IMR-90 (cell line): ENCODE measurements at regions not wholly inside any gene's neighbourhood (a gene's known extent, or its start where the extent isn't known, plus 50 kb on each side); places are given as distances from the start of the nearest gene placed in this dataset.

ENCODE experiments used
- ATAC-seq: fragments of 200-7000 bp; cut with Tn5 transposase; 2 replicates; pipeline ENCODE4 v1.9.1; 2020; ENCODE audit warnings: low read depth, mild to moderate bottlenecking, moderate library complexity
- BruUV-seq: library from RNA; stranded (reverse); fragments of 400-500 nt; replicated peaks from 2 replicates; lab custom pipeline; 2021; lab: Mats Ljungman, UMichigan
- CTCF ChIA-PET: fragments of 300-600 bp; formaldehyde crosslinking; extraction: SDS; loops from one replicate; lab custom pipeline; 2021; ENCODE audit warnings: antibody characterized with exemption; lab: Yijun Ruan, JAX
- POLR2A ChIA-PET: fragments of 300-600 bp; sonication (Branson Sonifier 250); formaldehyde crosslinking; loops from one replicate; lab custom pipeline; 2022; ENCODE audit warnings: antibody characterized with exemption; ENCODE audit not compliant: unreplicated experiment; lab: Charles Lee
- DNase-seq: peaks from one replicate; pipeline ENCODE4 v3.0.0; 2013
- H2AFZ ChIP-seq: replicated peaks from 2 replicates; pipeline ENCODE3; 2013; ENCODE audit warnings: low read length, mild to moderate bottlenecking; ENCODE audit not compliant: poor library complexity
- H2AK5ac ChIP-seq: 2 replicates; pipeline ENCODE4 v1.6.1; 2013; ENCODE audit warnings: low read depth, low read length, inconsistent platforms
- H2AK9ac ChIP-seq: replicated peaks from 2 replicates; pipeline ENCODE3; 2013; ENCODE audit warnings: mild to moderate bottlenecking, low read depth, low read length, moderate library complexity; ENCODE audit not compliant: poor library complexity
- H2BK120ac ChIP-seq: 2 replicates; pipeline ENCODE4 v1.6.1; 2013; ENCODE audit warnings: low read depth, low read length, inconsistent platforms
- H2BK15ac ChIP-seq: 3 replicates; pipeline ENCODE4 v1.6.1; 2013; ENCODE audit warnings: low read depth, low read length, inconsistent platforms
- H2BK20ac ChIP-seq: 2 replicates; pipeline ENCODE4 v1.6.1; 2013; ENCODE audit warnings: low read depth, mild to moderate bottlenecking, inconsistent platforms, low read length, moderate library complexity
- H2BK5ac ChIP-seq: 2 replicates; pipeline ENCODE4 v1.6.1; 2013; ENCODE audit warnings: mild to moderate bottlenecking, low read depth, low read length, inconsistent platforms; ENCODE audit not compliant: poor library complexity, severe bottlenecking
- H3K14ac ChIP-seq: replicated peaks from 2 replicates; pipeline ENCODE4 v1.6.1; 2013; ENCODE audit warnings: low read depth, low read length, inconsistent platforms
- H3K18ac ChIP-seq: 2 replicates; pipeline ENCODE4 v1.6.1; 2013; ENCODE audit warnings: low read depth, low read length, control low read depth
- H3K23ac ChIP-seq: 2 replicates; pipeline ENCODE4 v1.6.1; 2013; ENCODE audit warnings: low read depth, low read length, inconsistent platforms
- H3K27ac ChIP-seq: 2 replicates; pipeline ENCODE4 v1.5.1; 2013; ENCODE audit warnings: mild to moderate bottlenecking, control low read depth, low read length; ENCODE audit not compliant: insufficient read depth
- H3K27me3 ChIP-seq: 2 replicates; pipeline ENCODE4 v1.6.1; 2013; ENCODE audit warnings: low read length; ENCODE audit not compliant: control insufficient read depth, insufficient read depth
- H3K36me3 ChIP-seq: 2 replicates; pipeline ENCODE4 v1.6.1; 2013; ENCODE audit warnings: low read length, mixed read lengths; ENCODE audit not compliant: control insufficient read depth, insufficient read depth
- H3K4ac ChIP-seq: 2 replicates; pipeline ENCODE4 v1.6.1; 2013; ENCODE audit warnings: low read depth, low read length, inconsistent platforms
- H3K4me1 ChIP-seq: 2 replicates; pipeline ENCODE4 v1.6.1; 2013; ENCODE audit warnings: low read length, mixed read lengths; ENCODE audit not compliant: control insufficient read depth, insufficient read depth
- H3K4me2 ChIP-seq: 2 replicates; pipeline ENCODE4 v1.6.1; 2013; ENCODE audit warnings: low read depth, mild to moderate bottlenecking, control low read depth, low read length, moderate library complexity
- H3K4me3 ChIP-seq: 2 replicates; pipeline ENCODE4 v1.5.1; 2013; ENCODE audit warnings: low read depth, mild to moderate bottlenecking, control low read depth, low read length, moderate library complexity; ENCODE audit not compliant: insufficient read depth
- H3K56ac ChIP-seq: 2 replicates; pipeline ENCODE4 v1.6.1; 2013; ENCODE audit warnings: low read length, inconsistent platforms; ENCODE audit not compliant: insufficient read depth; ENCODE audit errors: extremely low read depth
- H3K79me1 ChIP-seq, 2 experiments: 2 replicates each; pipeline ENCODE4 v1.6.1; 2013; ENCODE audit warnings: low read length in 2 of 2, inconsistent platforms in 1 of 2, low read depth in 1 of 2
- H3K9ac ChIP-seq: 2 replicates; pipeline ENCODE4 v1.6.1; 2013; ENCODE audit warnings: low read depth, low read length, control low read depth
- H3K9me1 ChIP-seq: 2 replicates; pipeline ENCODE4 v1.6.1; 2013; ENCODE audit warnings: low read length, inconsistent platforms; ENCODE audit not compliant: insufficient read depth
- H3K9me3 ChIP-seq: 2 replicates; pipeline ENCODE4 v1.6.1; 2013; ENCODE audit warnings: low read length; ENCODE audit not compliant: control insufficient read depth, insufficient read depth
- H4K20me1 ChIP-seq: 2 replicates; pipeline ENCODE4 v1.6.1; 2013; ENCODE audit warnings: low read length, inconsistent platforms; ENCODE audit not compliant: insufficient read depth
- H4K5ac ChIP-seq: 2 replicates; pipeline ENCODE4 v1.6.1; 2013; ENCODE audit warnings: mild to moderate bottlenecking, low read depth, low read length, control low read depth
- H4K8ac ChIP-seq, 2 experiments: 2 replicates each; pipeline ENCODE4 v1.6.1; 2013; ENCODE audit warnings: low read depth in 2 of 2, low read length in 2 of 2, control low read depth in 1 of 2, inconsistent platforms in 1 of 2
- H4K91ac ChIP-seq: 2 replicates; pipeline ENCODE4 v1.6.1; 2013; ENCODE audit warnings: low read depth, low read length, inconsistent platforms; ENCODE audit not compliant: insufficient read depth
- CHD1 ChIP-seq: IDR thresholded peaks from 2 replicates; pipeline ENCODE4 v1.6.1; 2012; ENCODE audit warnings: low read depth, low read length, improper control_type of control experiment
- CTCF ChIP-seq: conservative IDR thresholded peaks from 2 replicates; pipeline ENCODE4 v1.5.1; 2012; ENCODE audit warnings: mild to moderate bottlenecking, low read depth, low read length, improper control_type of control experiment
- ELK1 ChIP-seq: fragments of 150-350 bp; IDR thresholded peaks from 2 replicates; pipeline ENCODE4 v1.6.1; 2016; ENCODE audit warnings: low read depth, mild to moderate bottlenecking, low read length, moderate library complexity, borderline replicate concordance
- FOS ChIP-seq: fragments of 150-350 bp; IDR thresholded peaks from 2 replicates; pipeline ENCODE4 v1.6.1; 2016; ENCODE audit warnings: low read depth, low read length
- MAZ ChIP-seq: IDR thresholded peaks from 2 replicates; pipeline ENCODE4 v1.6.1; 2012; ENCODE audit warnings: low read depth, mild to moderate bottlenecking, low read length, improper control_type of control experiment, moderate library complexity, borderline replicate concordance
- NFE2L2 ChIP-seq: fragments of 150-350 bp; IDR thresholded peaks from 2 replicates; pipeline ENCODE4 v1.6.1; 2016; ENCODE audit warnings: low read depth, mild to moderate bottlenecking, low read length
- POLR2A ChIP-seq: IDR thresholded peaks from 2 replicates; pipeline ENCODE4 v1.6.1; 2012; ENCODE audit warnings: mild to moderate bottlenecking, low read depth, low read length
- RCOR1 ChIP-seq: IDR thresholded peaks from 2 replicates; pipeline ENCODE4 v1.6.1; 2012; ENCODE audit warnings: mild to moderate bottlenecking, low read length, improper control_type of control experiment; ENCODE audit not compliant: insufficient replicate concordance
- SMC3 ChIP-seq: fragments of 150-350 bp; IDR thresholded peaks from 2 replicates; pipeline ENCODE4 v1.6.1; 2016; ENCODE audit warnings: low read depth, mild to moderate bottlenecking, antibody characterized with exemption, low read length, moderate library complexity
- USF2 ChIP-seq: fragments of 150-350 bp; IDR thresholded peaks from 2 replicates; pipeline ENCODE4 v1.6.1; 2017; ENCODE audit warnings: mild to moderate bottlenecking, antibody characterized with exemption, low read length, low read depth
- WGBS, 2 experiments: methylation state at CpG; one replicate each; pipeline versions ENCODE4 v1.1.5 to v1.1.7; 2013; ENCODE audit warnings: missing lambda C conversion rate in 2 of 2; ENCODE audit not compliant: insufficient read length in 1 of 2; ENCODE audit errors: extremely low coverage in 2 of 2; 5-methylcytosine and 5-hydroxymethylcytosine counted together
- dilution Hi-C: fragments of 300-500 bp; cut with HindIII; formaldehyde crosslinking; loops from one replicate; pipeline ENCODE4 v1.14.3; 2018; ENCODE audit warnings: low sequenced_read_pairs; ENCODE audit not compliant: unreplicated experiment
- in situ Hi-C: fragments of 300-500 bp; cut with MboI; formaldehyde crosslinking; loops from 3 replicates; pipeline ENCODE4 v1.14.3; 2019; ENCODE audit warnings: low sequenced_read_pairs, inconsistent platforms, mixed read lengths
- intact Hi-C: fragments of 100-400 bp; cut with micrococcal nuclease; formaldehyde crosslinking; loops from 2 replicates; pipeline ENCODE4 v1.10.0; 2022

DNA sequence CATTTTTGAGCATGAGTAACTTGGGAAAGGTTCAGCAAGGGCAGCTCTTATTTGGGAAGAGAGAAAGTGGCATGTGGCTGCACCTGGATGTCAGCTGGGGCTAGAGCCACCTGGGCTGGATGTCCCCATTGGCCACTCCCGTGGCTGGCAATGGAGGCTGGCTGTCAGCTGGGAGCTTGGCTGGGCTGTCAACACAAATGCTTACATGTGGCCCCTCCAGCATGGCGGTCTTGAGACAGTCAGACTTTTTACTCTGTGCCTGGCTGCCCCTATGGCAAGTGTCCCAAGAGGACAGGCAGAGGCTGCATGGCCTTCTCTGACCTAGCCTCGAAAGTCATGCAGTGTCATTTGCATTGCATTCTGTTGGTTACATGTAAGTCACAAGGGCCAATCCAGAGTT is 99.6 kb downstream of the FAM53A start:
- POLR2A ChIA-PET = no interaction called here

More for the DNA sequence above, 99.6 kb downstream of the FAM53A start:
- Histone ChIP-seq H3K56ac (no peak overlapping the region), H4K20me1 (no peaks in the 10 kb centered on the region), H3K4ac (no peak overlapping the region), H3K9me3 (peaks cover 3% of the 10 kb centered on the region), H3K14ac (no peak overlapping the region), H2AFZ (no peak overlapping the region), H4K91ac (no peak overlapping the region), H2BK5ac (no peak overlapping the region), H3K23ac (no peak overlapping the region), H3K27ac (no peak overlapping the region), H3K9me1 (no peaks in the 10 kb centered on the region), H3K4me3 (no peak overlapping the region), H3K4me2 (no peak overlapping the region), H2BK20ac (no peak overlapping the region), H2BK120ac (no peak overlapping the region), H3K4me1 (no peaks in the 10 kb centered on the region; the same call in 1 of the 2 replicates), H2AK5ac (no peak overlapping the region), H2BK15ac (no peak overlapping the region), H3K36me3 (no peaks in the 10 kb centered on the region), H4K8ac (no peak overlapping the region), H3K18ac (no peak overlapping the region), H3K79me1 (no peaks in the 10 kb centered on the region), H2AK9ac (no peak overlapping the region), H3K9ac (no peak overlapping the region), H4K5ac (no peak overlapping the region), H3K27me3 (peaks cover 7% of the 10 kb centered on the region)
- no peak for TF ChIP-seq POLR2A
- TF ChIP-seq ELK1 = no peak
- TF ChIP-seq CHD1 = no peak
- TF ChIP-seq FOS = no peak
- no peak for TF ChIP-seq RCOR1
- no peak for TF ChIP-seq USF2
- no peak for TF ChIP-seq MAZ
- no peak for TF ChIP-seq NFE2L2
- no peak for TF ChIP-seq SMC3
- TF ChIP-seq CTCF = no peak
- CTCF ChIA-PET = no interaction called here
- ATAC-seq (no peak), DNase-seq (no peak)
- in situ Hi-C loops (no loop called here), intact Hi-C loops (no loop called here), dilution Hi-C loops (no loop called here)
- 26% methylated on average over 2 of the region's 3 CpGs; no CpG with 5 or more reads in 1 of the 2 experiments for WGBS, 2 experiments
- BruUV-seq = no TSS peak
